Right lobe of liver (tissue), 4 donors: ENCODE measurements at regions not wholly inside any gene's neighbourhood (a gene's known extent, or its start where the extent isn't known, plus 50 kb on each side); places are given as distances from the start of the nearest gene placed in this dataset.

ENCODE experiments used
- CTCF ChIP-seq, 4 donors: fragments of 200-600 bp in 3 of 4; fragments of 450-650 bp in 1 of 4; IDR thresholded peaks; one replicate each; pipeline versions ENCODE4 v1.5.1 to v1.8.0; 2016 to 2022; ENCODE audit warnings: antibody characterized with exemption in 4 of 4, mild to moderate bottlenecking in 2 of 4
- POLR2A ChIP-seq: fragments of 450-650 bp; IDR thresholded peaks from one replicate; pipeline ENCODE4 v1.6.1; 2017; ENCODE audit warnings: antibody characterized with exemption, mild to moderate bottlenecking
- donor health status: DM: no; HTN: no; CAD: no.
- donor health status: DM: no; HTN: no; CAD: no.
- donor health status: DM: no; HTN: yes; CAD: no.

- no peak for TF ChIP-seq POLR2A
- no peak for TF ChIP-seq CTCF (IDR thresholded peaks at IDR 0.05)
Measured at GRCh38 chr7:33753881-33754525, 151.3 kb upstream of the BMPER start.
